ENCODE measurements at regions not wholly inside any gene's neighbourhood (a gene's known extent, or its start where the extent isn't known, plus 50 kb on each side); places are given as distances from the start of the nearest gene placed in this dataset.

DNA sequence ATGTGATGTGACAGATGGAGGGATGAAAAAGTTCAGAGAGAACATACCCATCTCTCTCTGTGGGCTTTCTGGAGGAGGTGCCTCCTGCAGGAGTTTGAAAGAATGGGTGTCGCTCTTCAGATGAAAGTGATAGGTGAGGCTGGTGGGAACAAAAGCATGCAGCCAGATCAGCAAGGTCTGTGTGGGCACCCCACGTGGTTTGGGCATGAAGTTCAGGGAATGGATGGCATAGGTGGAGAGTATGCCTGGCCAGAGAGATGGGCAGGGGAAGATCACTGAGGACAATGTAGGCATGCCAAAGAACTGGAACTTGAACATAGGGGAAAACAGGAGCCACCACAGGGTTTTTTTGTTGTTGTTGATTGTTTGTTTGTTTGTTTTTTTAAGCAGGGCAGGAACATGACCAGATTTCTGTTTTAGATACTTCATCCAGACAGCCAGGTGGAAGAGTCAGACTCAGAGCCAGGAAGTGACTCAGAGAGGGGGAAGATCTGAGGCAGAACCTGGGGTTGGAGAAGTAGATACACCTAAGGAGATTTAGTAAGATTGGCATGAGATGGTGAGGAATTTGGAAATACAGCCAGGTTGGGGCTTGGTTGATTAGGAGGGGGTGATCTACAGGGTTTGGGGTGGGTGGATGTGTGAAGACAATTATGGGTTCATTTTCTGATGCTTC is 64.8 kb upstream of the CLSTN2 start:
- no peaks in the 10 kb centered on the region for H3K27me3 ChIP-seq
- no peaks in the 10 kb centered on the region for H3K36me3 ChIP-seq
- intact Hi-C loops (cut with DNase I), result no loop called here
- no peak overlapping the region for H3K27ac ChIP-seq
- H3K4me3 ChIP-seq, result no peak overlapping the region
- TF ChIP-seq POLR2AphosphoS5 (IDR thresholded peaks at IDR 0.05; ENCODE audit: insufficient read depth in 1 of 2, low read depth in 1 of 2) (no peak), POLR2A (IDR thresholded peaks at IDR 0.05) (no peak)
- TF ChIP-seq, protein P1, sequence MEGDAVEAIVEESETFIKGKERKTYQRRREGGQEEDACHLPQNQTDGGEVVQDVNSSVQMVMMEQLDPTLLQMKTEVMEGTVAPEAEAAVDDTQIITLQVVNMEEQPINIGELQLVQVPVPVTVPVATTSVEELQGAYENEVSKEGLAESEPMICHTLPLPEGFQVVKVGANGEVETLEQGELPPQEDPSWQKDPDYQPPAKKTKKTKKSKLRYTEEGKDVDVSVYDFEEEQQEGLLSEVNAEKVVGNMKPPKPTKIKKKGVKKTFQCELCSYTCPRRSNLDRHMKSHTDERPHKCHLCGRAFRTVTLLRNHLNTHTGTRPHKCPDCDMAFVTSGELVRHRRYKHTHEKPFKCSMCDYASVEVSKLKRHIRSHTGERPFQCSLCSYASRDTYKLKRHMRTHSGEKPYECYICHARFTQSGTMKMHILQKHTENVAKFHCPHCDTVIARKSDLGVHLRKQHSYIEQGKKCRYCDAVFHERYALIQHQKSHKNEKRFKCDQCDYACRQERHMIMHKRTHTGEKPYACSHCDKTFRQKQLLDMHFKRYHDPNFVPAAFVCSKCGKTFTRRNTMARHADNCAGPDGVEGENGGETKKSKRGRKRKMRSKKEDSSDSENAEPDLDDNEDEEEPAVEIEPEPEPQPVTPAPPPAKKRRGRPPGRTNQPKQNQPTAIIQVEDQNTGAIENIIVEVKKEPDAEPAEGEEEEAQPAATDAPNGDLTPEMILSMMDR (IDR thresholded peaks at IDR 0.05), result no peak
- DNase-seq (ENCODE audit: extremely low spot score in 2 of 2), result no peak
- H3K9me3 ChIP-seq, result no peaks in the 10 kb centered on the region
- H3K4me1 ChIP-seq, result no peaks in the 10 kb centered on the region

DNA sequence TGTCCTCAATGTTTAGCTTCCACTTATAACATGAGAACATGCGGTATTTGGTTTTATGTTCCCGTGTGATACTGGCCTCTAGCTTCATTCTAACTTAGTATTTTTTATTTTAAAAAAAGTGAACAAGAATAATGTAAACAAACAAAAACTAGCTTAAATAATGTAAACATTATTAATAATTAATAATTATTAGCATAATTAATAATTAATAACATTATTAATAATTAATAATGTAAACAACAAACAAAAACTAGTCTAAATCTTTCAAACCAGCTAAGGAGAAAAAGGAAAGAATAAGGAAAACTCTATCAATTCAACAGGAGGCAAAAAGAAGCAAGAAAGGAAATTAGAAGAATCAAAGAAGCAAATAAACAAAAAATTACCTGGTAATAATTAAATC is 66.2 kb upstream of the CLSTN2 start:
- Histone ChIP-seq H3K36me3 (no peaks in the 10 kb centered on the region), H3K4me3 (no peak overlapping the region), H3K27me3 (no peaks in the 10 kb centered on the region), H3K4me1 (no peaks in the 10 kb centered on the region), H3K27ac (no peak overlapping the region), H3K9me3 (no peaks in the 10 kb centered on the region)
- intact Hi-C loops (cut with DNase I), result no loop called here
- no peak for DNase-seq (ENCODE audit: extremely low spot score in 2 of 2)
- TF ChIP-seq POLR2AphosphoS5 (IDR thresholded peaks at IDR 0.05; ENCODE audit: insufficient read depth in 1 of 2, low read depth in 1 of 2) (no peak), POLR2A (IDR thresholded peaks at IDR 0.05) (no peak)
- TF ChIP-seq, protein P1 (IDR thresholded peaks at IDR 0.05), result no peak

DNA sequence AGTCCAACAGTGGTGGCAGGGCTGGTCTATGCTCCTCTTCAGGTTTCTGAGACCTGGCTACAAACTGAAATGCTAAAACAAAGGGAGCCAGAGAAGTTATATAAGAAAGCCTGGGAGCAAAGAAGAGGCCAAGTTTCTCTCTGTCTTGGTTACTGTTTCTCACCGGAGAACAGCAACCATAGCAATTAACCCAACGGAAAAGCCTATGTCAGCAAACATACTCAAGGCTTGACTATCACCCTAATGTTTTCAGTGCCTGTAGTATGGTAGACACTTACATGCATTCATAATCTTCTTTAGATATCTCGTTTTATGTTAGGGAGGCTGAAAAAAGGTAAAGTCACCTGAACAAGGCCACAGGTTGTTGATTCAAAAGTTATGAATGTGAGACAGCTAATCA is 86.3 kb upstream of the CLSTN2 start:
- Histone ChIP-seq H3K4me3 (no peak overlapping the region), H3K9me3 (no peaks in the 10 kb centered on the region), H3K27me3 (no peaks in the 10 kb centered on the region), H3K27ac (no peak overlapping the region), H3K36me3 (no peaks in the 10 kb centered on the region), H3K4me1 (no peaks in the 10 kb centered on the region)
- TF ChIP-seq, protein P1 (IDR thresholded peaks at IDR 0.05), result no peak
- TF ChIP-seq POLR2AphosphoS5 (IDR thresholded peaks at IDR 0.05; ENCODE audit: insufficient read depth in 1 of 2, low read depth in 1 of 2) (no peak), POLR2A (IDR thresholded peaks at IDR 0.05) (no peak)
- no peak for DNase-seq (ENCODE audit: extremely low spot score in 2 of 2)
- intact Hi-C loops (cut with DNase I), result no loop called here

DNA sequence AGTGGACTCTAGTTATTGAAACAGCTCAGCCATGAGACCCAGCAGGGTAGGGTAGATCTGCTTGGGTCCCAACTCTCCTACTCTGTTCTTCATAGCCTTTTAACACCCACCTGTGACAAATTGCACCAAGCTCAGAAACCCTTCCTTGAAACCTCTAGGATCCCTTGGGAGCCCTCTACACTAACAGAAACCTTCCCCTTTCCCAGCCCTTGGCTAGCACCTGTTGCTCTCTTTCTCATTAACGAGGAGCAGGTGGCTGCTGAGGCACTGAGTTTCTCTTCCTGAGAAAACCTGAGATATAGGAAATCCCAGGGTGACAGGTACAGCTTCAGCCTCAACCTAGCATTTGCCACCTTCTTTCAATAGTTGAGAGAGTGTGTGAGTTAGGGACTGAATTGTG is 88.3 kb upstream of the CLSTN2 start:
- TF ChIP-seq POLR2A (IDR thresholded peaks at IDR 0.05) (no peak), POLR2AphosphoS5 (IDR thresholded peaks at IDR 0.05; ENCODE audit: insufficient read depth in 1 of 2, low read depth in 1 of 2) (no peak)
- TF ChIP-seq, protein P1 (IDR thresholded peaks at IDR 0.05), result no peak
- no peak for DNase-seq (ENCODE audit: extremely low spot score in 2 of 2)
- H3K4me3 ChIP-seq, result no peak overlapping the region
- intact Hi-C loops (cut with DNase I), result no loop called here
- no peaks in the 10 kb centered on the region for H3K4me1 ChIP-seq
- H3K27me3 ChIP-seq, result no peaks in the 10 kb centered on the region
- no peaks in the 10 kb centered on the region for H3K9me3 ChIP-seq
- H3K36me3 ChIP-seq, result no peaks in the 10 kb centered on the region
- H3K27ac ChIP-seq, result no peak overlapping the region

DNA sequence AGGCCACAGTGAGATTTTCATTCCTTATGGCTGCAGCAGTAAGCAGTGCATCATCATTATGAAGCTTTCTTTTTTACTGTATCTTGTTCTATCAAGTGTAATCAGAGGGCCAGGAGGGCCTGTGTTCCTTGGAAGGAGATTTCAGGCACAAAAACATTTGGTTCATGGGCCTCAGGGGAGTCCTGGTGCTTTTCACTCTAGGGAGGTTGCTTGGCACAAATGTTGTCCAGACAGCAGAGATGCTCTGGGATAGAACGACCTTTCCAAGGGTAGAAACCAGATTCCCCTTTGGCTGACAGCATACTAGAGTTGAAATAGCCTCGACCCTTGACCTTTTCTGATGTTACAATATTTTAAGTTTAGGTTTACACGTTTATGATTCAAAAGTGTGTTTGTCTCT is 95.3 kb upstream of the CLSTN2 start:
- H3K4me1 ChIP-seq, result no peaks in the 10 kb centered on the region
- no peaks in the 10 kb centered on the region for H3K27me3 ChIP-seq
- no peaks in the 10 kb centered on the region for H3K36me3 ChIP-seq
- no peaks in the 10 kb centered on the region for H3K9me3 ChIP-seq
- intact Hi-C loops (cut with DNase I), result no loop called here
- no peak for DNase-seq (ENCODE audit: extremely low spot score in 2 of 2)
- H3K27ac ChIP-seq, result no peak overlapping the region
- H3K4me3 ChIP-seq, result no peak overlapping the region
- TF ChIP-seq, protein P1 (IDR thresholded peaks at IDR 0.05), result no peak
- no peak for TF ChIP-seq POLR2AphosphoS5 (IDR thresholded peaks at IDR 0.05; ENCODE audit: insufficient read depth in 1 of 2, low read depth in 1 of 2)
- no peak for TF ChIP-seq POLR2A (IDR thresholded peaks at IDR 0.05)
